GM12878 (cell line): ENCODE measurements at regions not wholly inside any gene's neighbourhood (a gene's known extent, or its start where the extent isn't known, plus 50 kb on each side); places are given as distances from the start of the nearest gene placed in this dataset.

ENCODE experiments used
- ATAC-seq: fragments of 200-7000 bp; cut with Tn5 transposase; 3 replicates; pipeline ENCODE4 v1.9.1; 2020; ENCODE audit warnings: mild to moderate bottlenecking, moderate library complexity
- BruUV-seq: library from RNA; stranded (reverse); fragments of 400-500 nt; replicated peaks from 2 replicates; lab custom pipeline; 2021; lab: Mats Ljungman, UMichigan
- CTCF ChIA-PET: fragments of 300-600 bp; sonication (Branson Sonifier 250); formaldehyde crosslinking; extraction: SDS; loops from one replicate; lab custom pipeline; 2021; ENCODE audit warnings: inconsistent platforms; lab: Yijun Ruan, JAX
- POLR2A ChIA-PET: fragments of 350-600 bp; formaldehyde crosslinking; extraction: SDS; loops from one replicate; lab custom pipeline; 2021; ENCODE audit warnings: inconsistent platforms; lab: Charles Lee
- RAD21 ChIA-PET: fragments of 300-600 bp; sonication (Branson Sonifier 250); formaldehyde crosslinking; loops from one replicate; lab custom pipeline; 2023; ENCODE audit warnings: antibody characterized with exemption; ENCODE audit not compliant: unreplicated experiment; lab: Charles Lee
- SMC1A ChIA-PET: fragments of 300-600 bp; sonication (Branson Sonifier 250); formaldehyde crosslinking; loops from one replicate; lab custom pipeline; 2023; ENCODE audit not compliant: unreplicated experiment, uncharacterized antibody; lab: Charles Lee
- DNase-seq: peaks from one replicate; pipeline ENCODE4 v3.0.0-alpha.2; 2011; ENCODE audit warnings: low read depth, low spot score
- FAIRE-seq: peaks from 3 replicates; lab custom pipeline; 2011; peaks lifted over from hg19 to GRCh38; lab: Jason Lieb, UNC
- H2AFZ ChIP-seq: 2 replicates; pipeline ENCODE4 v1.6.0; 2011; ENCODE audit warnings: low read depth, low read length, control low read depth; ENCODE audit not compliant: control insufficient read depth
- H3K27ac ChIP-seq: 2 replicates; pipeline ENCODE4 v1.5.1; 2011; ENCODE audit warnings: control low read depth; ENCODE audit not compliant: control insufficient read depth, insufficient read depth
- H3K27me3 ChIP-seq, 2 experiments: replicated peaks in 1 of 2; 2 replicates each; pipeline versions ENCODE4 v1.6.0 to v1.6.1; 2011; ENCODE audit warnings: low read length in 1 of 2; ENCODE audit not compliant: control insufficient read depth in 2 of 2, insufficient read depth in 2 of 2
- H3K36me3 ChIP-seq, 2 experiments: 2 replicates each; pipeline ENCODE4 v1.5.1; 2011; ENCODE audit warnings: low read length in 1 of 2; ENCODE audit not compliant: control insufficient read depth in 2 of 2, insufficient read depth in 2 of 2
- H3K4me1 ChIP-seq: 2 replicates; pipeline ENCODE4 v1.6.1; 2011; ENCODE audit warnings: mild to moderate bottlenecking, low read length, moderate library complexity, mixed read lengths; ENCODE audit not compliant: control insufficient read depth, insufficient read depth
- H3K4me2 ChIP-seq: 2 replicates; pipeline ENCODE4 v1.6.0; 2011; ENCODE audit warnings: control low read depth; ENCODE audit not compliant: control insufficient read depth, insufficient read depth
- H3K4me3 ChIP-seq: fragments of 200-600 bp; sonication (generic); 2 replicates; pipeline ENCODE4 v1.5.1; 2016
- H3K79me2 ChIP-seq: 2 replicates; pipeline ENCODE4 v1.6.0; 2011; ENCODE audit warnings: low read length; ENCODE audit not compliant: control insufficient read depth, insufficient read depth
- H3K9ac ChIP-seq: 2 replicates; pipeline ENCODE4 v1.8.0; 2011; ENCODE audit warnings: low read length, control low read depth, mixed read lengths; ENCODE audit not compliant: control insufficient read depth, insufficient read depth
- H3K9me3 ChIP-seq: replicated peaks from 3 replicates; pipeline ENCODE4 v1.5.1; 2011; ENCODE audit warnings: mild to moderate bottlenecking, low read length; ENCODE audit not compliant: control insufficient read depth, insufficient read depth
- H4K20me1 ChIP-seq: 2 replicates; pipeline ENCODE4 v1.6.0; 2011; ENCODE audit not compliant: control insufficient read depth, insufficient read depth
- ASH2L ChIP-seq: fragments of 300-600, 200-600 bp; sonication (generic); IDR thresholded peaks from 2 replicates; pipeline ENCODE4 v1.6.1; 2017; ENCODE audit warnings: low read depth, mild to moderate bottlenecking, borderline replicate concordance
- DPF2 ChIP-seq: fragments of 450-650 bp; IDR thresholded peaks from 2 replicates; pipeline ENCODE4 v1.6.1; 2017; ENCODE audit warnings: mild to moderate bottlenecking
- MEF2A ChIP-seq: IDR thresholded peaks from 2 replicates; pipeline ENCODE4 v1.6.1; 2011; ENCODE audit warnings: low read depth, mild to moderate bottlenecking, low read length, moderate library complexity; ENCODE audit not compliant: insufficient read depth
- MYC ChIP-seq: IDR thresholded peaks from 2 replicates; pipeline ENCODE4 v1.6.1; 2011; ENCODE audit warnings: mild to moderate bottlenecking, low read length, moderate library complexity, inconsistent platforms; ENCODE audit not compliant: insufficient read depth, insufficient replicate concordance, insufficient read length, severe bottlenecking
- NFIC ChIP-seq: IDR thresholded peaks from 2 replicates; pipeline ENCODE4 v1.6.1; 2012; ENCODE audit warnings: low read depth, mild to moderate bottlenecking, inconsistent platforms, low read length, moderate library complexity
- NFYB ChIP-seq: IDR thresholded peaks from 2 replicates; pipeline ENCODE4 v1.6.1; 2011; ENCODE audit warnings: low read depth, mild to moderate bottlenecking, low read length, improper control_type of control experiment, moderate library complexity; ENCODE audit not compliant: insufficient read depth
- POU2F2 ChIP-seq: IDR thresholded peaks from 3 replicates; pipeline ENCODE4 v1.6.1; 2011; ENCODE audit warnings: low read depth, mild to moderate bottlenecking, low read length, borderline replicate concordance
- RAD21 ChIP-seq: IDR thresholded peaks from 2 replicates; pipeline ENCODE4 v1.6.1; 2011; ENCODE audit warnings: mild to moderate bottlenecking, low read depth, low read length, moderate library complexity; ENCODE audit not compliant: insufficient read depth
- SMAD5 ChIP-seq: IDR thresholded peaks from 2 replicates; pipeline ENCODE4 v1.6.1; 2016; ENCODE audit warnings: antibody characterized with exemption, low read depth
- STAT1 ChIP-seq: fragments of 450-650 bp; conservative IDR thresholded peaks from 2 replicates; pipeline ENCODE4 v1.6.1; 2014; ENCODE audit warnings: antibody characterized with exemption, mild to moderate bottlenecking
- ZNF384 ChIP-seq: IDR thresholded peaks from 2 replicates; pipeline ENCODE4 v1.6.1; 2012; ENCODE audit warnings: low read depth, mild to moderate bottlenecking, low read length, improper control_type of control experiment, borderline replicate concordance
- ZZZ3 ChIP-seq: IDR thresholded peaks from 2 replicates; pipeline ENCODE4 v1.6.1; 2011; ENCODE audit warnings: low read depth; ENCODE audit not compliant: control insufficient read depth, insufficient read length
- WGBS: methylation state at CpG from one replicate; pipeline ENCODE4 v1.1.6; 2016; ENCODE audit warnings: low lambda C conversion rate; ENCODE audit not compliant: insufficient replicate concordance, insufficient coverage; ENCODE audit errors: missing lambda C conversion rate; 5-methylcytosine and 5-hydroxymethylcytosine counted together
- in situ Hi-C: fragments of 300-500 bp; cut with MboI; formaldehyde crosslinking; loops from 9 replicates; pipeline ENCODE4 v1.14.3; 2018; ENCODE audit warnings: mixed read lengths
- intact Hi-C: fragments of 100-400 bp; cut with micrococcal nuclease; formaldehyde crosslinking; loops from one replicate; pipeline ENCODE4 v1.14.2; 2022; ENCODE audit not compliant: unreplicated experiment
- TF ChIP-seq, protein P1 (sequence below): fragments of 450-650 bp; IDR thresholded peaks from 2 replicates; pipeline ENCODE4 v1.6.1; 2017; ENCODE audit warnings: antibody characterized with exemption, mild to moderate bottlenecking, moderate library complexity
- TF ChIP-seq, protein P2 (sequence below): IDR thresholded peaks from 2 replicates; pipeline ENCODE4 v1.6.1; 2012; ENCODE audit warnings: low read length, inconsistent platforms
- TF ChIP-seq, protein P3 (sequence below): IDR thresholded peaks from 2 replicates; pipeline ENCODE4 v1.6.1; 2011; ENCODE audit warnings: low read depth, low read length, improper control_type of control experiment, borderline replicate concordance
- TF ChIP-seq, protein P4 (sequence below): fragments of 450-650 bp; conservative IDR thresholded peaks from 2 replicates; pipeline ENCODE4 v1.6.1; 2017; ENCODE audit warnings: mild to moderate bottlenecking, moderate library complexity

DNA sequence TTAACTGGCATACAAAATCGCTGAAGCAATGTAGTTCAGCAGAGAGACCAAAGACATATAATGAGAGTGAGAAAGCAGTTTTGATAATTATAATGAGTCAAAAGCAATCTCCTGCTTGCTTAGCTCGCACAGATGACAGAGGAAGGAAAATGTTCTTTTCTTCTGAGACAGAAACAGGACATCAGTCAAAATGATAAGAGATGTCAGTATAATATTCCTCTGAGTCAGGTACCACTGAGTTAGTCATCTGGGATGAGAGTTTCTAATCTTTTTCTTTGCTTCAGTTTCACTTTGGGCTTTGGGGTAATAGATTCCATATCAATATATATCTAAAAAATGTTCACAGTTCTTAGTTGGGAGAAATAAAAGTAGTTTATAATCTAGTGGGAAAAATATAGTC, 387.2 kb downstream of the PCDH7 start:
- in situ Hi-C loops (no loop called here), intact Hi-C loops (no loop called here)
- no peak for DNase-seq
- no peak; the same call in 2 of the 3 replicates for ATAC-seq
- Histone ChIP-seq H3K36me3 (no peaks in the 10 kb centered on the region), H4K20me1 (no peaks in the 10 kb centered on the region), H3K9me3 (no peaks in the 10 kb centered on the region), H3K4me2 (no peak overlapping the region), H3K27ac (no peak overlapping the region), H3K4me1 (no peaks in the 10 kb centered on the region), H3K4me3 (no peak overlapping the region), H3K9ac (no peak overlapping the region), H3K79me2 (no peaks in the 10 kb centered on the region), H2AFZ (no peak overlapping the region), H3K27me3 (no peaks in the 10 kb centered on the region)
- POLR2A ChIA-PET: no interaction called here
- WGBS: 8% methylated on average over 2 of the region's 2 CpGs
- CTCF ChIA-PET: no interaction called here
- RAD21 ChIA-PET: no interaction called here
- FAIRE-seq: no peak
- SMC1A ChIA-PET: no interaction called here
- BruUV-seq: no TSS peak
- TF ChIP-seq NFYB (no peak), ASH2L (no peak), RAD21 (no peak), SMAD5 (no peak), POU2F2 (no peak), MYC (no peak), NFIC (no peak), STAT1 (no peak), ZNF384 (no peak), DPF2 (no peak), MEF2A (no peak), ZZZ3 (no peak)
- TF ChIP-seq, protein P1, sequence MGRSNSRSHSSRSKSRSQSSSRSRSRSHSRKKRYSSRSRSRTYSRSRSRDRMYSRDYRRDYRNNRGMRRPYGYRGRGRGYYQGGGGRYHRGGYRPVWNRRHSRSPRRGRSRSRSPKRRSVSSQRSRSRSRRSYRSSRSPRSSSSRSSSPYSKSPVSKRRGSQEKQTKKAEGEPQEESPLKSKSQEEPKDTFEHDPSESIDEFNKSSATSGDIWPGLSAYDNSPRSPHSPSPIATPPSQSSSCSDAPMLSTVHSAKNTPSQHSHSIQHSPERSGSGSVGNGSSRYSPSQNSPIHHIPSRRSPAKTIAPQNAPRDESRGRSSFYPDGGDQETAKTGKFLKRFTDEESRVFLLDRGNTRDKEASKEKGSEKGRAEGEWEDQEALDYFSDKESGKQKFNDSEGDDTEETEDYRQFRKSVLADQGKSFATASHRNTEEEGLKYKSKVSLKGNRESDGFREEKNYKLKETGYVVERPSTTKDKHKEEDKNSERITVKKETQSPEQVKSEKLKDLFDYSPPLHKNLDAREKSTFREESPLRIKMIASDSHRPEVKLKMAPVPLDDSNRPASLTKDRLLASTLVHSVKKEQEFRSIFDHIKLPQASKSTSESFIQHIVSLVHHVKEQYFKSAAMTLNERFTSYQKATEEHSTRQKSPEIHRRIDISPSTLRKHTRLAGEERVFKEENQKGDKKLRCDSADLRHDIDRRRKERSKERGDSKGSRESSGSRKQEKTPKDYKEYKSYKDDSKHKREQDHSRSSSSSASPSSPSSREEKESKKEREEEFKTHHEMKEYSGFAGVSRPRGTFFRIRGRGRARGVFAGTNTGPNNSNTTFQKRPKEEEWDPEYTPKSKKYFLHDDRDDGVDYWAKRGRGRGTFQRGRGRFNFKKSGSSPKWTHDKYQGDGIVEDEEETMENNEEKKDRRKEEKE: no peak
- TF ChIP-seq, protein P2, sequence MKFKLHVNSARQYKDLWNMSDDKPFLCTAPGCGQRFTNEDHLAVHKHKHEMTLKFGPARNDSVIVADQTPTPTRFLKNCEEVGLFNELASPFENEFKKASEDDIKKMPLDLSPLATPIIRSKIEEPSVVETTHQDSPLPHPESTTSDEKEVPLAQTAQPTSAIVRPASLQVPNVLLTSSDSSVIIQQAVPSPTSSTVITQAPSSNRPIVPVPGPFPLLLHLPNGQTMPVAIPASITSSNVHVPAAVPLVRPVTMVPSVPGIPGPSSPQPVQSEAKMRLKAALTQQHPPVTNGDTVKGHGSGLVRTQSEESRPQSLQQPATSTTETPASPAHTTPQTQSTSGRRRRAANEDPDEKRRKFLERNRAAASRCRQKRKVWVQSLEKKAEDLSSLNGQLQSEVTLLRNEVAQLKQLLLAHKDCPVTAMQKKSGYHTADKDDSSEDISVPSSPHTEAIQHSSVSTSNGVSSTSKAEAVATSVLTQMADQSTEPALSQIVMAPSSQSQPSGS: no peak
- TF ChIP-seq, protein P3, sequence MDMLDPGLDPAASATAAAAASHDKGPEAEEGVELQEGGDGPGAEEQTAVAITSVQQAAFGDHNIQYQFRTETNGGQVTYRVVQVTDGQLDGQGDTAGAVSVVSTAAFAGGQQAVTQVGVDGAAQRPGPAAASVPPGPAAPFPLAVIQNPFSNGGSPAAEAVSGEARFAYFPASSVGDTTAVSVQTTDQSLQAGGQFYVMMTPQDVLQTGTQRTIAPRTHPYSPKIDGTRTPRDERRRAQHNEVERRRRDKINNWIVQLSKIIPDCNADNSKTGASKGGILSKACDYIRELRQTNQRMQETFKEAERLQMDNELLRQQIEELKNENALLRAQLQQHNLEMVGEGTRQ: no peak
- TF ChIP-seq, protein P4, sequence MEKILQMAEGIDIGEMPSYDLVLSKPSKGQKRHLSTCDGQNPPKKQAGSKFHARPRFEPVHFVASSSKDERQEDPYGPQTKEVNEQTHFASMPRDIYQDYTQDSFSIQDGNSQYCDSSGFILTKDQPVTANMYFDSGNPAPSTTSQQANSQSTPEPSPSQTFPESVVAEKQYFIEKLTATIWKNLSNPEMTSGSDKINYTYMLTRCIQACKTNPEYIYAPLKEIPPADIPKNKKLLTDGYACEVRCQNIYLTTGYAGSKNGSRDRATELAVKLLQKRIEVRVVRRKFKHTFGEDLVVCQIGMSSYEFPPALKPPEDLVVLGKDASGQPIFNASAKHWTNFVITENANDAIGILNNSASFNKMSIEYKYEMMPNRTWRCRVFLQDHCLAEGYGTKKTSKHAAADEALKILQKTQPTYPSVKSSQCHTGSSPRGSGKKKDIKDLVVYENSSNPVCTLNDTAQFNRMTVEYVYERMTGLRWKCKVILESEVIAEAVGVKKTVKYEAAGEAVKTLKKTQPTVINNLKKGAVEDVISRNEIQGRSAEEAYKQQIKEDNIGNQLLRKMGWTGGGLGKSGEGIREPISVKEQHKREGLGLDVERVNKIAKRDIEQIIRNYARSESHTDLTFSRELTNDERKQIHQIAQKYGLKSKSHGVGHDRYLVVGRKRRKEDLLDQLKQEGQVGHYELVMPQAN: no peak
